ENCODE measurements at regions not wholly inside any gene's neighbourhood (a gene's known extent, or its start where the extent isn't known, plus 50 kb on each side); places are given as distances from the start of the nearest gene placed in this dataset.

DNA sequence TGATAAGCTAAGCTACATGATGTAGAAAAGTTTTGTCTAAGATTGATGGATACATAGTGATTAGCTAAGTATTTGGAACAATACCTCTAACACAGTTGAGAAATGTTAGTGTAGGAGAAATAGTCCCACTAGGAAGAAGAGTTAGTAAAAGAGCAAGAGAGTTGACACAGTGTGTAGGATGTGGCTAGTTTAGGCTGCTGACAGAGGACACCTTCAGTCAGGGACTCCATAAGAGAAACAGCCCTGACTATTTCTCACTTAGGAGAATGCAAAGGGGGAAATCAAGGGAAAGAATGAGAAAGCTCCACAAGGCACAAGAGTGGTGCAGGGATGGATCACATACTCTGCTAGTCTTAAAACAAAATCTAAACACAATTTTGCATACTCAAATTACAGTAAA is 613.7 kb downstream of the SLC16A7 start:
- no peaks in the 10 kb centered on the region for H3F3A ChIP-seq (ENCODE audit: insufficient read depth, low read length, poor library complexity, severe bottlenecking)
- no peak overlapping the region for H3K9ac ChIP-seq (ENCODE audit: low read length)
- TF ChIP-seq, protein P1, sequence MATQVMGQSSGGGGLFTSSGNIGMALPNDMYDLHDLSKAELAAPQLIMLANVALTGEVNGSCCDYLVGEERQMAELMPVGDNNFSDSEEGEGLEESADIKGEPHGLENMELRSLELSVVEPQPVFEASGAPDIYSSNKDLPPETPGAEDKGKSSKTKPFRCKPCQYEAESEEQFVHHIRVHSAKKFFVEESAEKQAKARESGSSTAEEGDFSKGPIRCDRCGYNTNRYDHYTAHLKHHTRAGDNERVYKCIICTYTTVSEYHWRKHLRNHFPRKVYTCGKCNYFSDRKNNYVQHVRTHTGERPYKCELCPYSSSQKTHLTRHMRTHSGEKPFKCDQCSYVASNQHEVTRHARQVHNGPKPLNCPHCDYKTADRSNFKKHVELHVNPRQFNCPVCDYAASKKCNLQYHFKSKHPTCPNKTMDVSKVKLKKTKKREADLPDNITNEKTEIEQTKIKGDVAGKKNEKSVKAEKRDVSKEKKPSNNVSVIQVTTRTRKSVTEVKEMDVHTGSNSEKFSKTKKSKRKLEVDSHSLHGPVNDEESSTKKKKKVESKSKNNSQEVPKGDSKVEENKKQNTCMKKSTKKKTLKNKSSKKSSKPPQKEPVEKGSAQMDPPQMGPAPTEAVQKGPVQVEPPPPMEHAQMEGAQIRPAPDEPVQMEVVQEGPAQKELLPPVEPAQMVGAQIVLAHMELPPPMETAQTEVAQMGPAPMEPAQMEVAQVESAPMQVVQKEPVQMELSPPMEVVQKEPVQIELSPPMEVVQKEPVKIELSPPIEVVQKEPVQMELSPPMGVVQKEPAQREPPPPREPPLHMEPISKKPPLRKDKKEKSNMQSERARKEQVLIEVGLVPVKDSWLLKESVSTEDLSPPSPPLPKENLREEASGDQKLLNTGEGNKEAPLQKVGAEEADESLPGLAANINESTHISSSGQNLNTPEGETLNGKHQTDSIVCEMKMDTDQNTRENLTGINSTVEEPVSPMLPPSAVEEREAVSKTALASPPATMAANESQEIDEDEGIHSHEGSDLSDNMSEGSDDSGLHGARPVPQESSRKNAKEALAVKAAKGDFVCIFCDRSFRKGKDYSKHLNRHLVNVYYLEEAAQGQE (IDR thresholded peaks at IDR 0.05; ENCODE audit: borderline replicate concordance), result no peak
- TF ChIP-seq SMC3 (conservative IDR thresholded peaks at IDR 0.05; ENCODE audit: poor library complexity) (no peak), EP300 (conservative IDR thresholded peaks at IDR 0.05; ENCODE audit: poor library complexity, severe bottlenecking) (no peak), TAF1 (IDR thresholded peaks at IDR 0.05; ENCODE audit: low read depth) (no peak), POLR2AphosphoS5 (IDR thresholded peaks at IDR 0.05) (no peak), EZH2 (IDR thresholded peaks at IDR 0.05; ENCODE audit: borderline replicate concordance, insufficient read depth, low read length, poor library complexity, severe bottlenecking) (no peak), MXI1 (conservative IDR thresholded peaks at IDR 0.05; ENCODE audit: poor library complexity, severe bottlenecking) (no peak), RAD21 (conservative IDR thresholded peaks at IDR 0.05) (no peak)
- TF ChIP-seq, protein P2, sequence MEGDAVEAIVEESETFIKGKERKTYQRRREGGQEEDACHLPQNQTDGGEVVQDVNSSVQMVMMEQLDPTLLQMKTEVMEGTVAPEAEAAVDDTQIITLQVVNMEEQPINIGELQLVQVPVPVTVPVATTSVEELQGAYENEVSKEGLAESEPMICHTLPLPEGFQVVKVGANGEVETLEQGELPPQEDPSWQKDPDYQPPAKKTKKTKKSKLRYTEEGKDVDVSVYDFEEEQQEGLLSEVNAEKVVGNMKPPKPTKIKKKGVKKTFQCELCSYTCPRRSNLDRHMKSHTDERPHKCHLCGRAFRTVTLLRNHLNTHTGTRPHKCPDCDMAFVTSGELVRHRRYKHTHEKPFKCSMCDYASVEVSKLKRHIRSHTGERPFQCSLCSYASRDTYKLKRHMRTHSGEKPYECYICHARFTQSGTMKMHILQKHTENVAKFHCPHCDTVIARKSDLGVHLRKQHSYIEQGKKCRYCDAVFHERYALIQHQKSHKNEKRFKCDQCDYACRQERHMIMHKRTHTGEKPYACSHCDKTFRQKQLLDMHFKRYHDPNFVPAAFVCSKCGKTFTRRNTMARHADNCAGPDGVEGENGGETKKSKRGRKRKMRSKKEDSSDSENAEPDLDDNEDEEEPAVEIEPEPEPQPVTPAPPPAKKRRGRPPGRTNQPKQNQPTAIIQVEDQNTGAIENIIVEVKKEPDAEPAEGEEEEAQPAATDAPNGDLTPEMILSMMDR (IDR thresholded peaks at IDR 0.05; ENCODE audit: poor library complexity, severe bottlenecking), result no peak
- no peak overlapping the region for H2AFZ ChIP-seq (ENCODE audit: low read depth, low read length)
- no peaks in the 10 kb centered on the region for H4K20me1 ChIP-seq (ENCODE audit: insufficient read depth)
- H3K4me2 ChIP-seq (ENCODE audit: low read length), result no peak overlapping the region
- no peak overlapping the region for H3K27ac ChIP-seq (ENCODE audit: low read length)
- no peaks in the 10 kb centered on the region for H3K27me3 ChIP-seq (ENCODE audit: insufficient read depth, low read depth, low read length)
- no peaks in the 10 kb centered on the region for H3K79me2 ChIP-seq (replicated peaks; ENCODE audit: insufficient read depth, low read length)
- no peaks in the 10 kb centered on the region for H3K9me3 ChIP-seq (ENCODE audit: low read length)
- H3K36me3 ChIP-seq (ENCODE audit: insufficient read depth, low read length), result no peaks in the 10 kb centered on the region
- H3K4me3 ChIP-seq (ENCODE audit: low read length), result no peak overlapping the region
- no peaks in the 10 kb centered on the region for H3K9me2 ChIP-seq (ENCODE audit: insufficient read depth, low read length)

DNA sequence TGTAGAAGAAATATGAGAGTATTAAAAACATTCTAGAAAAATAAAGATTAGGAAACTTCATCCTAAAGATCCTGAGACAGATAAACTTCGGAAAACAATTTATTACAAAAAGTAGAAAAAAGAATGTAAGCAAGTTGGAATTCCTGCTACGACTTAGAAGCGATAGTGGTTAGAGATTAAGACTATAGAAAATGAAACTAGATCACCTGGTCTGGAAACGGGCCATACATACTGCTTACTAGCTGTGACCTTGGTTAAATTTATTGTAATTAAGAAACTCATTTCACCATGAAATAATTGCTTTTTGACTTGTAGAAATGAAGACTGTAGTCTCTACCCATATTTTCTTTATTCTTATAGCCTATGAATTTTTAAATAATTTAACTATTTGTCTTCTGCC is 614.1 kb downstream of the SLC16A7 start:
- Histone ChIP-seq H3K27me3 (ENCODE audit: insufficient read depth, low read depth, low read length) (no peaks in the 10 kb centered on the region), H3K9me3 (ENCODE audit: low read length) (no peaks in the 10 kb centered on the region), H2AFZ (ENCODE audit: low read depth, low read length) (no peak overlapping the region), H3K9ac (ENCODE audit: low read length) (no peak overlapping the region), H3K9me2 (ENCODE audit: insufficient read depth, low read length) (no peaks in the 10 kb centered on the region), H3K36me3 (ENCODE audit: insufficient read depth, low read length) (no peaks in the 10 kb centered on the region), H3K4me3 (ENCODE audit: low read length) (no peak overlapping the region), H3F3A (ENCODE audit: insufficient read depth, low read length, poor library complexity, severe bottlenecking) (no peaks in the 10 kb centered on the region), H3K27ac (ENCODE audit: low read length) (no peak overlapping the region), H3K79me2 (replicated peaks; ENCODE audit: insufficient read depth, low read length) (no peaks in the 10 kb centered on the region), H3K4me2 (ENCODE audit: low read length) (no peak overlapping the region), H4K20me1 (ENCODE audit: insufficient read depth) (no peaks in the 10 kb centered on the region)
- TF ChIP-seq, protein P1 (IDR thresholded peaks at IDR 0.05; ENCODE audit: borderline replicate concordance), result no peak
- TF ChIP-seq EP300 (conservative IDR thresholded peaks at IDR 0.05; ENCODE audit: poor library complexity, severe bottlenecking) (no peak), EZH2 (IDR thresholded peaks at IDR 0.05; ENCODE audit: borderline replicate concordance, insufficient read depth, low read length, poor library complexity, severe bottlenecking) (no peak), MXI1 (conservative IDR thresholded peaks at IDR 0.05; ENCODE audit: poor library complexity, severe bottlenecking) (no peak), RAD21 (conservative IDR thresholded peaks at IDR 0.05) (no peak), POLR2AphosphoS5 (IDR thresholded peaks at IDR 0.05) (no peak), TAF1 (IDR thresholded peaks at IDR 0.05; ENCODE audit: low read depth) (no peak), SMC3 (conservative IDR thresholded peaks at IDR 0.05; ENCODE audit: poor library complexity) (no peak)
- TF ChIP-seq, protein P2 (IDR thresholded peaks at IDR 0.05; ENCODE audit: poor library complexity, severe bottlenecking), result no peak

Data from neural cell (in vitro differentiated cells).